Activated CD4-positive, CD25-positive, alpha-beta regulatory T cell treated with anti-CD3 and anti-CD28 coated beads, Interleukin-2, amount 50 U/mL, for 24 hours (primary cell): ENCODE measurements at regions not wholly inside any gene's neighbourhood (a gene's known extent, or its start where the extent isn't known, plus 50 kb on each side); places are given as distances from the start of the nearest gene placed in this dataset.

Experiments
- ATAC-seq, 2 donors: fragments of 150-1000 bp; cut with Tn5 transposase; one replicate each; pipeline ENCODE4 v1.10.0; 2021; ENCODE audit warnings: mild to moderate bottlenecking in 1 of 2, moderate library complexity in 1 of 2

DNA sequence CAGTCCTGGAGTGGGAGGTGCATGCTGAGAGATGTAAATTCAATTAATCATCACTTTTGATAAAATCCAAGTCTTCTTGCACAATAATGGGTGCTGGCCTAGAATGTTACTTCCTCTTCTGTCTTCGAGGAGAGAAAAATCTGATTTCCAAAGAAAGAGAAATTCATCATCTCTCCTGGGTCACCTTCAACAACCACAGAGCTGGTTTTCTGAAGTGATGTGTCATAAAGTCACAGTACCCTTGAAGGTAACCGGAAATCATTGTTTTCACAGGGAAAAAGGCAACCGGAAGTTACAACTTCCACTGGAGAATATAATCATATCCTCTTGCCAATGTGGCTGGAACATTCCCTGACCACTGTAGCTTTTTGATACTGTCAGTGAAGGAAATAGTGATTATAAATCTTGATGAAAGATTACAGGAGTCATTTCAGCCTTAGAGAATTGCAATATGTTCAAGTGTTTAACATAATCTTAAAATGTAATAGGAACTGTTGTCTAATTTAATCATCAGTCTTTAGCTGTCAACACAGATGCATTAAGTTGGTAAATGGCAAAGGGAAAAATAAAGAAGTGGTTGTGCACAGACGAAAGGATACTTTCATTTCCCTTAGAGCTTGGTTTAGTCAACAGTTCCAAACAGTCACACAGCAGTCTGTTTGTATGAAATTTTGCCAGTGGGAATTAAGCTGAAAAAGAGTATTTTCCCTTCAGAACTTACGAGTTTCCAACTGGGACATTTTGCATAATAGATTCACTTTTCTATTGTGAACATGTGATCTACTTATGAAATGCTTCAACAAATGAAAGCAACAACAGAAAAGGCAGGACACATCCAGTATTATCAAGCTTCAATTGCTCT, 106.5 kb upstream of the SLC4A7 start:
- ATAC-seq: peak; percentile 60 to 61

DNA sequence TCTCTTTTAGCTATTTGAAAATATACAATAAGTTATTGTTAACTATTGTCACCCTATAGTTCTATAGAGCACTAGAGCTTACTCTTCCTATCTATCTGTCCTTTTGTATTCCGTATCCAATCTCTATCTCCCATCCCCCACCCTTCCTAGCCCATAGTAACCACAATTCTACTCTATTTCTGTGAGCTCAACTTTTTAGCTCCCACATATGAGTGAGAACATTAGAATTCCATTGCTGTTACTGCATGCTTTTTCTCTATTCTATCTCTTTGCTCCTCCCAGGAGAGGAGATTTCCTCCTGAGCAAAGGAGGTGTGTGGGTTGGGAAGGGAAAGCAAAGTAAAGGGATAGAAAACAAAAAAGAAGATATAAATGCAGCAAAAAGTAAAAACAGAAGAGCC, 105.6 kb upstream of the SLC4A7 start:
- ATAC-seq: no peak

GRCh38 chr3:27585429-27585828, 101.2 kb upstream of the SLC4A7 start:
- no peak for ATAC-seq

DNA sequence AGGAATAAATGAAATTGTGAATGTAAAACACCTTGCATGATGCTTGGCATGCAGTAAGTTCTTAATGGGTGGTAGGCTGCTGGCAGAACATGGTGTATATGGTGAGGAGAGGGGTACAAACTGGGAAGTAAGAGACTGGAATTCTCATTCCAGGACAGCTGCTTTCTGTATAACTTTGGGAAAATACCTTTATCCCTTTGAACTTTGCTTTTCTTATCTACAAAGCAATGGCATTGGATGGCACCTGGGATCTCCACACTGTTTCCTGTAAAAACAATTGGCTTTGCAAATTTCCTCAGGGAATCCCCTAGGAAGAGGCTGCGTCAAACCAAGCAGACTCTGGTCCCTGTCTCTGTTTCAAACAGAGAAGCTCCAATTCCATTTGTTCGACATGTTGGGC, 100.7 kb upstream of the SLC4A7 start:
- no peak for ATAC-seq

DNA sequence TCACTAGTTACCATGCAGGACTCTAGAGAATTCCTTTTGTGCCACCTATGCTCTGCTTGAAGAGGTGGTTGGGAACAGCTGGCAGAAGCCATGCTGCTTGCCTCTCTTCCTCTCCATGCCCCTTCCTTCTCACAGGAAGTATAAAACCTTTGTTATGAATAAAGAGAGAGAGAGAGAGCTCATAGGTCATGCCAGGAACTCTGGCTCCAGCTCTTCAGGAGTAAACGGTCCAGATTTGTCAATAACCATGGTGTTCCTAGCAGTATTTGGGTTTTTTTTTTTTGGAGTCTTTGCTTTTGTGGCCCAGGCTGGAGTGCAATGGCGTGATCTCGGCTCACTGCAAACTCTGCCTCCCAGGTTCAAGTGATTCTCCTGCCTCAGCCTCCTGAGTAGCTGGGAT, 97.7 kb upstream of the SLC4A7 start:
- no peak for ATAC-seq

GRCh38 chr3:27578032-27578431, 93.8 kb upstream of the SLC4A7 start:
- no peak for ATAC-seq

DNA sequence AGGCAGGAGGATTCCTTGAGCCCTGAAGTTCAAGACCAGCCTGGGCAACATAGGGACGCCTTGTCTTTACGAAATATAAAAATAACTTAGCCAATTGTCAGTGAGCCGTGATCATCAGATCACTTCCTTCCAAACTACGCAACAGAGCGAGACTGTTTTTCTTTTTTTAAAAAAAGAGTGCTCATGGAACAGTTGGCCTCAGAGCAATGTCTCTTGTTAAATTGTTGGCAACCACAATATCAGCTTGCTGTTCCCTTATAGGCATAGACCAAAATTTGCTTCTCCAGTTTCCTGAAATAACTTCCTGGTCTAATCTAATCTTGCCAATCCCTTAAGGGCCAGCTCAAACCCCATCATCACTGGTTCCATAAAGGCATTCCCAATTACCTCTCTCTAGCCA, 93.3 kb upstream of the SLC4A7 start:
- no peak for ATAC-seq

- ATAC-seq: no peak
These were observed 92.0 kb upstream of the SLC4A7 start for GRCh38 chr3:27576171-27576570.

- no peak for ATAC-seq
These were observed 91.3 kb upstream of the SLC4A7 start for GRCh38 chr3:27575499-27575898.

DNA sequence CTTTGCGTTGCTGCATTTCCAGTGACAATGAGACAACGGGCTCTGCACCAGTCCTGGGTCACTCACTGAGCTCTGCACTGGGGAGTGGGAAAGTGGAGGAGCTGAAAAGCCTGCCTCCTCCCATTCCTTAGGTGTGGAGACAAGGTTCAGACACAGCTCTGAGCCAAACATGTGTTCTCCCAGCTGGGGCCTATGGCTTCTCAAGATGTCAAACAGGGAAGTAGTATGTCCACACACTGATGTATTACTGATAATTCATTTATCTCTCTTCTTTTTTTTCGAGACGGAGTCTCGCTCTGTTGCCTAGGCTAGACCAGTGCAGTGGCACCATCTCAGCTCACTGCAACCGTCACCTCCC, 90.2 kb upstream of the SLC4A7 start:
- no peak for ATAC-seq

DNA sequence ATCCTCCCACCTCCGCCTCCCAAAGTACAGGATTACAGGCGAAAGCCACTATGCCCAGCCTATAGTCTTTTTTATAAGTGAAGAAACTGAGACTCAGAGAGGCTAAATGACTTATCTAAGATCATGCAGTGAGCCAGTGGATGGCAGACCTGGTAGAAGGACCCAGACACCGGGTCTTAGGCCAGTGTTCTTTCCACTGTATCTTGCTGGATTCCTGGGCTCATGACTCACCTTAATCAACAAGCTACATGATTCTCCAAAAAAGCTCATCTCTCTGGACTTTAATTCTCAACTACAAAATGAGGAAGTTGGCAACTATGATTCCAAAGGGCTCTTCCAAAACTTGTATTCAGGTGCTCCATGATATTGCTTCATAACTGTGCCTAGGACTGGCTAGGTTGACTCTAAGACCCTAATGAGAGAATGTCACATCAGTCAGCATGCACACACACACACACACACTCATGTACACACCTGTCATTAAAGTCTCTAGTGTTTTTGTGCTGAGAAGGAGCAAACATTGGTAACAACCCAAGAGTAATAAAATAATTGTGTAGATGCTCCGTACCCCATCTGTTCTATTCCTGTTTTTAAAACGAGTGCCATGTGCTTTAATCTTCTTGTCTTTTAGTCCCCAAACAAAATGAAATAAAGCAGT, 89.7 kb upstream of the SLC4A7 start:
- ATAC-seq: no peak

DNA sequence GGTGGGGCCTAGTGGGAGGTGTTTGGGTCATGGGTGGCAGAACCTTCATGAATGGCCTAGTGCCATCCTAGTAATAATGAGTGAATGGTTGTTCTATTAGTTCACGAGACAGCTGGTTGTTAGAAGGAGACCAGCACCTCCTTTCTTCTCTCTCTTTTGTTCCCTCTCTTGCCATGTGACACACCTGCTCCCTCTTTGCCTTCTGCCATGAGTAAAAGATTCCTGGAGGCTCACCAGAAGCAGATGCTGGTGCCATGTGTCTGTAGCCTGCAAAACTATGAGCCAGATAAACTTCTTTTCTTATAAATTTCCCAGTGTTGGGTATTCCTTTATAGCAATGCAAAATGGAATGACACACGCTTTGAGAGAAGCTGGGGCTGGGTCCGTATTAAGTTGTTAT, 89.0 kb upstream of the SLC4A7 start:
- no peak for ATAC-seq

DNA sequence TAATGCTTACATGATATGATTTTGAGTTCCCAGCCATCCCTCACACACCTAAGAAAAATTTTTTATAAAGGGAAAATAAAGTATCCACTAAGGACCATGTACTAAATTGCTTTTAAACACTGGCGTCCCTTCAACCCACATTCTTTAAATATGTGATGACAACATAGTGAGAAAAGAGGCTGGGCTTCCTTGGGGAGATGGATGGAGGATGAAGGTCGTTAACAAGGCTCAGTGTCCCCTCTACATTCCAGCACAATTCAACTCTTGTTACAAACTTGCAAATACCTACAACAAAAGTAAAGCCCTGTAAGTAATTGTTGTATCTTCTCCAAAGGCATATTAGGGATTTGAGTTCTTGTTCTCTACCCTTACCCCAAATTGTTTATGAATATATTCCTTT, 87.2 kb upstream of the SLC4A7 start:
- no peak for ATAC-seq

- ATAC-seq: no peak
These were observed 86.4 kb upstream of the SLC4A7 start for GRCh38 chr3:27570421-27571106.

DNA sequence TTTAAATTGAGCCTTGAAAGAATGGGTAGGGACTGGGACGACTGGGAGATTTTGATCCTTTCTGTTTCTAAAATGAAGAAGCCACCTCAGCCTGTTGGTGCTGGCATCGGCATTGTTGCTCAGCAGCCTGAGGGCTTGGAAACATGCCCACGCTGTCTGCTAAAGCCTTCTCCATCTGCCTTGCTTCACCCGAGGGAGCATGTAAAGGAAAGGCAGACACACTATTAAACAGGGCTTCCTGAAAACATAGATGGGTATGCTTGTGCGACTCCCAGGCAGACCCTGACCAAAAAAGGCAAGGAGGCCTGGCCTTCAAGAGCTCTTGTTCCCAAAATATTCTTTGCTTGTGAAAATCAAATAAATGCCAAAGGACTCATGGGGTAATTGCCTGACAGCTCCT, 84.2 kb upstream of the SLC4A7 start:
- no peak for ATAC-seq

- ATAC-seq: no peak
These were observed 83.1 kb upstream of the SLC4A7 start for GRCh38 chr3:27567251-27567650.

DNA sequence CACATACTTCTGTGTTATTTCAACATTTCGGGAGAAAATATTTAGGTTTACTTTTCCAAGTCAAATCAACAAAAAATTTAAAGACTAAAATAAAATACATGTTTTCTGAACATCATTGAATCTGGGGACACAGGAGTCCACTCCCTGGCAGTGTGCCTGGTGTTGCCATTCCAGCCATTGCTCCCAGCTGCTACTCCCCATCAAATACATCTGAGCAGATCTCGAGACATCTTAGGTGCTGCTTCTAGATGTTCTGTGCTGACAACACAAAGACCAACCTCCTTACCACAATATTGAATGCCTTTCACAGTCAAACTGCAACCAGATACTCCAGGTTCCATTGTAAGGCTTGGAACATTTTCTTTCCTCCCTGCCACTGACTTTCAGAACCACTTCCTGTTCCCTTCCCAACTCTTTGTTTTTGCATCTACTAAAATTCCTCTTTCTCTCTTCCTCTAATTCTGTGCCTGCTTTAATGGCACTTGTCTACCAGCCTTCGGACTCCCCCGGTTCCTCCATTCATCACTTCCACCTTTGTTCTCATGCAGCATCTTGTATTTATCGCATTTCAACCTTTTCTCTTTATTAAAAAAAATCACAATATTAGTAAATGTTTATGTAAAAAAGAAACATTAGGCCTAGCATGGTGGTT, 81.1 kb upstream of the SLC4A7 start:
- ATAC-seq: no peak

GRCh38 chr3:27561576-27561975, 77.4 kb upstream of the SLC4A7 start:
- ATAC-seq: no peak

DNA sequence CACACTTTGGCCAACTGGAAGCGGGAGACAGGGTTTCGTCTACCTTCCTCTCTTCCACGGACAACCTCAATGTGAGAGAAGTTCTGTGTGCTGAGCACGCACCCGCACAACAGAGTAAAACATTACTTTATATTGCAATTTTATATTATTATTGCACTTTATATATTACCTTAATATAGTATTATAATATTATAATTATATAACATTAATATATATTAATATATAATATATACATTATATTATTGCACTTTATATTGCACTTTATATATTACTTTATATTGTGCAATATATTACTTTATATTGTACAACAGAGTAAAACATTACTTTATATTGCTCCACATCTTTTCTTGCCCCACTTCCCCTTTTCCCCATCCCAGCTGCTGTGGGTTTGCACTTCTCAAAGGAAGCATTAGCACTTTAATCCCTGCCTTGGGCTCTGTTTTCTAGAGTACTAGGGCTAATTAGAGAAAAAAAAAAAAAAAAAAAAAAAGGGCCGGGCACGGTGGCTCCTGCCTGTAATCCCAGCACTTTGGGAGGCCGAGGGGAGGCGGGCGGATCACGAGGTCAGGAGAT, 76.4 kb upstream of the SLC4A7 start:
- no peak for ATAC-seq

DNA sequence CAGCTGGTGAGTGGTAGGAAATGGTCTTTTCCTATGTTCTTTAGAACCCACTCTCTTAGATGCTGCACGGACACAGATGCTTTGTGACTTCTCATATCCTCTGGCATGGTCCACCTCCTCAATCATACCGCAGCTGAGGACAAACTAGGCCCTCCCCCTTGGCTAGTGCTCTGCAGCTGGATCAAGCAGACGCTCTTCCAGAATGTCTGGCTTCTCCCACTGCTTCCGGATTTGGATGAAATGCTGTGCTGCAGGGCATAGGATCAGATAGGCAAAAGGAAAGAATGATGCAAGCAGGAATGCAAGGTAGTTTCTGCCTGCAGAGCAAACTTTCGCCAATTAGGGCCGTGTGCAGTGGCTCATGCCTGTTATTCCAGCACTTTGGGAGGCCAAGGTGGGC, 75.7 kb upstream of the SLC4A7 start:
- ATAC-seq: no peak

- no peak for ATAC-seq
These were observed 75.2 kb upstream of the SLC4A7 start for GRCh38 chr3:27559381-27559780.

DNA sequence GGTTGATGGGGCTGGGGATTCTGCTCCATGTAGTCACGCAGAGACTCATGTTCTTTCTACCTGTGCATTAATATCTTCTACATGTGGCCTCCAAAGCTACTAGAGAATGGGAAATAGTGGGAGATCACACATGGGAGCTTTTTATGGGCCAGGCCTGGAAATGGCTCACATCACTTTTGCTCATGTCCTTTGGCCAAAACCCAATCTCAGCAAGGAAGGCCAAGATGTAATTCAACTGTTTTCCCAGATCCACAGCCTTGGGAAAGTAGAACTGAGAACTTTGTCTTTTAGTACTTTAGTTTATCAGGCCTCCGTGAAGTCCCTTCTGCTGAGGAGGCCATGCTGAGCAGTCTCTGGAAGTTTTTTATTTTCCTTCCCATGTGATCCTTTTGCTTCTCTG, 73.2 kb upstream of the SLC4A7 start:
- ATAC-seq: no peak

DNA sequence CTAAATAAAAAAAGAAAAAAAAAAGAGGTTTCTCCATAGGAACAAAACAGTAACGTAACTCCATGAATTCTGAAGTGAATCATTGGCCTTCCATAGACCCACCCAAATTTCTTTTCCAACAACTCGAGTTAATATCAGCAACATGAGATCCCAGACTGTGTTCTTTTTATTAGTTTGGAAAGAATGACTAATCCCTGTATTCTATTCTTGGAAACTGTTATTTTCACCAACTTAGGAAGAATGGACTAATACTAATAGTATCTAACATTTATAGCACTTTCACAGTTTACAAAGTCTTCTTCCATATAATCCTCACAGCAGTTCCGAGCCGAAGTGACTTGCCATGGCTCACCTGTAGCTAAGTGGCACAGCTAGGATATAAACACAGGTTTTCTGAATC, 72.7 kb upstream of the SLC4A7 start:
- no peak for ATAC-seq
